ENCODE measurements at regions not wholly inside any gene's neighbourhood (a gene's known extent, or its start where the extent isn't known, plus 50 kb on each side); places are given as distances from the start of the nearest gene placed in this dataset.

DNA sequence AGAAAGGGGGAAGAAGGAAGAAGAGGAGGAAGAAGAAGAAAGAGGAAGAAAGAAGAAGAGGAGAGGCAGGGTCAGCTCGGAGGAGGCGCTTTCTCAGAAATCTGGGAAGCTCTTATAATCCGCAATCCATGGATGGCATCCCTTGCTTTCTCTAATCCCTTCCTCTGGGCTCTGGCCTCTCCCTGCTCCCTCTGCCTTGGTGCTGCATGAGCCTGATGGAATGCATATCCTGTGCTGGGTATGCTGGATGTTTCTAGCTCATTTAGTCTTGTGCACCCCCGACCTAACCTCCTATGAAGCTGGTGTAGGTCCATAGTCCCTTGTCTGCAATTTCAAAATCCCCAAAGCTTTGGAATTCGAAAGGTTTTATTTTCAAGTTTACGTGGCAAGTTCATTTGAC, 94.2 kb upstream of the MYL2 start:
- no peaks in the 10 kb centered on the region for H3K9me3 ChIP-seq (ENCODE audit: insufficient read depth, low read depth, low read length)
- no peak overlapping the region for H3K4me3 ChIP-seq (ENCODE audit: low read length)
- no peaks in the 10 kb centered on the region for H3K4me1 ChIP-seq (ENCODE audit: insufficient read depth, low read length)
- no peaks in the 10 kb centered on the region for H3K36me3 ChIP-seq (ENCODE audit: insufficient read depth, low read length)
- no peaks in the 10 kb centered on the region for H3K27me3 ChIP-seq (ENCODE audit: insufficient read depth, low read length)
- 90% methylated on average over 6 of the region's 6 CpGs for WGBS
- no peak overlapping the region for H3K9ac ChIP-seq (ENCODE audit: low read depth, low read length)
- no peak overlapping the region for H3K27ac ChIP-seq (ENCODE audit: low read depth, low read length)

DNA sequence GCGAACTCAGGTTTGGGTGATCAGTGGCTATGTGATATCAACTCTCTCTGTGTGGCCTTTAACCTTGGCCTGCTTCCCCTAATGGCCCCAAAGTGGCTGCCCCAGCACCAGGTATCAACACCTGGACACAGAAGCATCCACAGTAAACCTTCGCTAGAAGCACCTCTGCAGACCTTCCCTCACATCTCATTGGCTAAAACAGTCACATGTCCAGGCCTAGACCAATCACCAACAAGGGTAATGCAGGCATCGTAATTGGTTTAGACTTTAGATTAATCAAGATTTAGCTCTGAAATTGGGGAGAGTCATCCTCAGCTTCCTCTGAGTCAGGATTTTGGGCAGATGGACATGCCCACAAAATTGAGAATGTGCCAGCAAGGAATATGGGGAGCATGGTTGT, 92.5 kb upstream of the MYL2 start:
- Histone ChIP-seq H3K27me3 (ENCODE audit: insufficient read depth, low read length) (no peaks in the 10 kb centered on the region), H3K9me3 (ENCODE audit: insufficient read depth, low read depth, low read length) (no peaks in the 10 kb centered on the region), H3K27ac (ENCODE audit: low read depth, low read length) (no peak overlapping the region), H3K4me1 (ENCODE audit: insufficient read depth, low read length) (no peaks in the 10 kb centered on the region), H3K9ac (ENCODE audit: low read depth, low read length) (no peak overlapping the region), H3K36me3 (ENCODE audit: insufficient read depth, low read length) (no peaks in the 10 kb centered on the region), H3K4me3 (ENCODE audit: low read length) (no peak overlapping the region)
- WGBS, result 94% methylated on average over 3 of the region's 3 CpGs

DNA sequence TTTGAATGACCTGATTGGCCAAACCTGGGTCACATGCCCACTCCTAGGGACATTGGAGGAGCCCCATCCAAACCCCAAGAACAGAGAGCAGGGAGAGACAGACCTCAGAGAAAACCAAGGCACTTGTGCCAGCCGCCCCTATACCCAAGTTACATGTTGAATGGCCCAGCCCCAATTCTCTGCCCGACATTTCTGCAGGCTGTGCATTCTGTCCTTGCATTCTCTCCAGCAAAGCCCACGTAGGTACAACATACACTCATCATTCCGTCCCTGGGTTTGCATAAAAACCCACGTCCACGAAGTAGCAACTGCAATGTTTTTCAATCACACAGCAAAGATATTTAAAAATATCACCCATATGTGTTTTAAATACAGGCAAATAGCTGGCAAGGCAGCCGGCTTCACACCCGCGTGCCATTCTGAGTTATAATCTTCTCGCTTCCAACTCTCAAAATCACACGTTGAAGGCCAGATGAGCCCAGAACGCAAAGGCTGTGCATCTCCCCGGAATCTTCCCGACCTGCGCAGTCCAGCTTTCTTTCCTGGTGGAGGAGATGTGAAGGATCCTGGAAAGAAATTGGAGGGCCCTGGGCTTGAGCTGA, 91.7 kb upstream of the MYL2 start:
- 94% methylated on average over 15 of the region's 15 CpGs for WGBS
- no peaks in the 10 kb centered on the region for H3K27me3 ChIP-seq (ENCODE audit: insufficient read depth, low read length)
- H3K36me3 ChIP-seq (ENCODE audit: insufficient read depth, low read length), result no peaks in the 10 kb centered on the region
- H3K9ac ChIP-seq (ENCODE audit: low read depth, low read length), result no peak overlapping the region
- no peak overlapping the region for H3K27ac ChIP-seq (ENCODE audit: low read depth, low read length)
- H3K4me1 ChIP-seq (ENCODE audit: insufficient read depth, low read length), result no peaks in the 10 kb centered on the region
- no peak overlapping the region for H3K4me3 ChIP-seq (ENCODE audit: low read length)
- no peaks in the 10 kb centered on the region for H3K9me3 ChIP-seq (ENCODE audit: insufficient read depth, low read depth, low read length)

DNA sequence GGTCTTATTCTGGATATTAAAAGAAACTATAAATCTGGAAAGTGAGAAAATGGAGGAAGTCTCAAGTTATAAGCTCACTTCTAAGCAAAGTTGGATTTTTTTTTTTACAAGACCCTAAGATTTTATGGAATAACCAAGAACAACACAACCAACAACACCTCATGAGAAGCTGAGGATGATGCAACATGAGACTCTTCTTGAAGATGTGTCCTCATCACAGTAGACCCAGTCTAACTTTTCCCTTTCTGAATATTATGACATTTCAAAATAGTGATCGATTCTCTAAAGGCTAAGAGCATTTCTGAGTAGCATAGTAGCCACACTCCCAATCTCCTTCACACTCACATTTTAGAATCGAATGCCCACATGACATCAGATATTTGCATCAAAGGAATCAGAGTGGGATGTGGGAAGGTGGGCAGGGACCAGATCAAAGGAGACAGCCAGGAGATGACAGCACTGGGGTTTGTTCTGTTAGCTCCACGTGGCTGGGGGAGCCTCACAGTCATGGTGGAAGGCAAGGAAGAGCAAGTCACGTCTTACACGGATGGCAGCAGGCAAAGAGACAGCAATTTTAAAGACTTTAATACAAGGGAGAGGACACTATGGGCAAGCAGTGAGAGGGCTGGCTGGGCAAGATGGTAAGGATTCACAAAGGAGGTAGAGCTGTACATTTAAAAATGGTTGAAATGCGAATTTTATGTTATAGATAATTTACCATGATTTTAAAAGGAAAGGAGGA, 90.7 kb upstream of the MYL2 start:
- H3K36me3 ChIP-seq (ENCODE audit: insufficient read depth, low read length), result no peaks in the 10 kb centered on the region
- WGBS, result 88% methylated on average over 6 of the region's 6 CpGs
- no peaks in the 10 kb centered on the region for H3K4me1 ChIP-seq (ENCODE audit: insufficient read depth, low read length)
- H3K27me3 ChIP-seq (ENCODE audit: insufficient read depth, low read length), result no peaks in the 10 kb centered on the region
- H3K9me3 ChIP-seq (ENCODE audit: insufficient read depth, low read depth, low read length), result no peaks in the 10 kb centered on the region
- no peak overlapping the region for H3K9ac ChIP-seq (ENCODE audit: low read depth, low read length)
- no peak overlapping the region for H3K27ac ChIP-seq (ENCODE audit: low read depth, low read length)
- no peak overlapping the region for H3K4me3 ChIP-seq (ENCODE audit: low read length)

DNA sequence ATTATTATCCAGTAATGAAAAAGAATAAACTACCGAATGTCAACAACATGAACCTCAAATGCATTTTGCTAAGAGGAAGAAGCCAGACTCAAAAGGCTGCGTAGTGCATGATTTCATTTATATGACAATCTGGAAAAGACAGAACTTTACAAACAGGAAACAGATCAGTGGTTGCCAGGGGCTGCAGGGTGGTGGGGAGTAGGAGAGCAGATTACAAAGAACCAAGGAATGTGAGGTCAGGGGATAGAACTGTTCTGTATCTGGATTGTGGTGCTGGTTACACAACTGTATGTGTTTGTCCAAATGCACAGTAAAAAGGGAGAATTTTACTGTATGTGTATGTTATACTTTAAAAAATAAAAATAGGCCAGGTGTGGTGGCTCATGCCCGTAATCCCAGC, 89.7 kb upstream of the MYL2 start:
- no peak overlapping the region for H3K4me3 ChIP-seq (ENCODE audit: low read length)
- no peaks in the 10 kb centered on the region for H3K4me1 ChIP-seq (ENCODE audit: insufficient read depth, low read length)
- H3K27me3 ChIP-seq (ENCODE audit: insufficient read depth, low read length), result no peaks in the 10 kb centered on the region
- H3K9ac ChIP-seq (ENCODE audit: low read depth, low read length), result no peak overlapping the region
- no peaks in the 10 kb centered on the region for H3K9me3 ChIP-seq (ENCODE audit: insufficient read depth, low read depth, low read length)
- no peak overlapping the region for H3K27ac ChIP-seq (ENCODE audit: low read depth, low read length)
- no peaks in the 10 kb centered on the region for H3K36me3 ChIP-seq (ENCODE audit: insufficient read depth, low read length)
- WGBS, result 94% methylated on average over 3 of the region's 3 CpGs

DNA sequence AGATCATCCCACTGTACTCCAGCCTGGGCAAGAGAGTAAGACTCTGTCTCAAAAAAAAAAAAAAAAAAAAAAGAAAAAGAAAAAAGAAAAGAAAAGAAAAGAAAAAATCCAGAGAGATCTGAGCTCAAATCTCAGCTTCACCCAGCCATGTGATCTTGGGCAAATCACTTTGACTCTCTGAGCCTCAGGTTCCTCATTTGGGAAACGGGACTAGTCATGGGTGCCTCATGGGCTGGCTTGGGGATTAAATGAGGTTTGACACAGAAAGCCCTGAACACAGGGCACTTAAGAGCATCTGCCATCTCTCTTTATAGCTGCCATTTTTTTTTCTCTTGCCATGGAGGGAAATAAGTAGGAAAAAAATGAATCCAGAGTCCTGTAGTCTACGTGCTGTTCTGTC, 86.2 kb upstream of the MYL2 start:
- Histone ChIP-seq H3K9me3 (ENCODE audit: insufficient read depth, low read depth, low read length) (no peaks in the 10 kb centered on the region), H3K36me3 (ENCODE audit: insufficient read depth, low read length) (no peaks in the 10 kb centered on the region), H3K4me3 (ENCODE audit: low read length) (no peak overlapping the region), H3K9ac (ENCODE audit: low read depth, low read length) (no peak overlapping the region), H3K4me1 (ENCODE audit: insufficient read depth, low read length) (no peaks in the 10 kb centered on the region), H3K27ac (ENCODE audit: low read depth, low read length) (no peak overlapping the region), H3K27me3 (ENCODE audit: insufficient read depth, low read length) (no peaks in the 10 kb centered on the region)
- WGBS, result 95% methylated on average over 2 of the region's 2 CpGs

DNA sequence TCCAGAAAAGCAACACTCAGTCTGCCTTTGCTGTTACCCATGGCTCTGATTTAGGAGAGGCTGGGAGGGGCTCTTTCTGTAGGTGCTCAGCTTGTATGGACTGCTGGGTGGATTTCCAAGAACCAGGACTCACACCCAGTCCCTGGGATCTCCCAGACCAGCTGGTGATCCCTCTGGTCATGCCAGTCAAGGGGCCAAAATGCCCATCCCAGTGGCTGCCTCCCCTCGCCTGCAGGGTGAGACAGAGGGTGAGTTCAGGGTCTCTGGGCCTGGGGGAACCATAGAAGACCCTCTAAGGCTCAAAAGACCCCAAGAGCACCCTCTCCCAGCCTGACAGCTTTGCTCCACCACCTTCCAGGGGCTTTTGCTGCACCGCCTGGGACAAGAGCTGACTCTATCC, 78.6 kb upstream of the MYL2 start:
- Histone ChIP-seq H3K27me3 (ENCODE audit: insufficient read depth, low read length) (no peaks in the 10 kb centered on the region), H3K9me3 (ENCODE audit: insufficient read depth, low read depth, low read length) (no peaks in the 10 kb centered on the region; the same call in 1 of the 2 replicates), H3K9ac (ENCODE audit: low read depth, low read length) (no peak overlapping the region), H3K27ac (ENCODE audit: low read depth, low read length) (no peak overlapping the region), H3K36me3 (ENCODE audit: insufficient read depth, low read length) (no peaks in the 10 kb centered on the region), H3K4me3 (ENCODE audit: low read length) (no peak overlapping the region), H3K4me1 (ENCODE audit: insufficient read depth, low read length) (no peaks in the 10 kb centered on the region)
- WGBS, result 91% methylated on average over 2 of the region's 2 CpGs

DNA sequence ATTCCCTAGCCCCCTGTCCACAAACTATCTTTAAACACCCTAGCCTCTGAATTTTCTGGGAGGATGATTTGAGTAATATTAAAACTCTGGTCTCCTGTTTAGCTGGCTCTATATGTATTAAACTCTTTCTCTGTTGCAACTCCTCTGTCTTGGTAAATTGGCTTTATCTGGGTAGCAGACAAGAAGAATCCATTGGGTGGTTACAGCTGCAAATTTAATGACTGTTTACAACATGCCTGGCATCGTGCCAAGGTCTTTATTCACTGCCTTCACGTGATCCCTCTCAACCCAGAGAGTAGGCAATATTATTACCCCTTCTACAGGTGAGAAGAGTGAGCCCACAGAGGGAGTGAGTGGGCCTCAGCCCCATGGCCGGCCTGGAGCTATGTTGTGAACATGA, 77.8 kb upstream of the MYL2 start:
- Histone ChIP-seq H3K27ac (ENCODE audit: low read depth, low read length) (no peak overlapping the region), H3K27me3 (ENCODE audit: insufficient read depth, low read length) (no peaks in the 10 kb centered on the region), H3K9ac (ENCODE audit: low read depth, low read length) (no peak overlapping the region), H3K4me1 (ENCODE audit: insufficient read depth, low read length) (no peaks in the 10 kb centered on the region), H3K4me3 (ENCODE audit: low read length) (no peak overlapping the region), H3K9me3 (ENCODE audit: insufficient read depth, low read depth, low read length) (no peaks in the 10 kb centered on the region; the same call in 1 of the 2 replicates), H3K36me3 (ENCODE audit: insufficient read depth, low read length) (no peaks in the 10 kb centered on the region)
- WGBS, result 71% methylated on average over 3 of the region's 3 CpGs

DNA sequence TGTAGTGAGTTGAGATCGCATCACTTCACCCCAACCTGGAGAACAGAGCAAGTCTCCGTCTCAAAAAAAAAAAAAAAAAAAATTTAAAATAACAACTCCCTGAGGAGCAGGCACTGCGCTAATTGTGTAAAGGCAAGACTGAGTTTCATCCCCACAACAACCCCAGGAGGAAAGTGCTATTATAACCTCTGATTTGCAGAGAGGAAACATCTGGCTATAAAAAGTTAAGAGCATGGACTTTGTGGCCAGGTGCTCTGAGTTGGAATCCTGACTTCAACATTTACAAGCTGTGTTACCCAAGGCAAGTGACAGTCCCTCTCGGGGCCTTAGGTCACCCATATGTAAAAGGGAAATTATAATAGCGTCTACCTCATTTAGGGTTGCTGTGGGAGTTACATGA, 76.0 kb upstream of the MYL2 start:
- Histone ChIP-seq H3K36me3 (ENCODE audit: insufficient read depth, low read length) (no peaks in the 10 kb centered on the region), H3K27me3 (ENCODE audit: insufficient read depth, low read length) (no peaks in the 10 kb centered on the region), H3K9me3 (ENCODE audit: insufficient read depth, low read depth, low read length) (no peaks in the 10 kb centered on the region; the same call in 1 of the 2 replicates), H3K4me3 (ENCODE audit: low read length) (no peak overlapping the region), H3K9ac (ENCODE audit: low read depth, low read length) (no peak overlapping the region), H3K4me1 (ENCODE audit: insufficient read depth, low read length) (no peaks in the 10 kb centered on the region), H3K27ac (ENCODE audit: low read depth, low read length) (no peak overlapping the region)
- 96% methylated on average over 3 of the region's 5 CpGs for WGBS

DNA sequence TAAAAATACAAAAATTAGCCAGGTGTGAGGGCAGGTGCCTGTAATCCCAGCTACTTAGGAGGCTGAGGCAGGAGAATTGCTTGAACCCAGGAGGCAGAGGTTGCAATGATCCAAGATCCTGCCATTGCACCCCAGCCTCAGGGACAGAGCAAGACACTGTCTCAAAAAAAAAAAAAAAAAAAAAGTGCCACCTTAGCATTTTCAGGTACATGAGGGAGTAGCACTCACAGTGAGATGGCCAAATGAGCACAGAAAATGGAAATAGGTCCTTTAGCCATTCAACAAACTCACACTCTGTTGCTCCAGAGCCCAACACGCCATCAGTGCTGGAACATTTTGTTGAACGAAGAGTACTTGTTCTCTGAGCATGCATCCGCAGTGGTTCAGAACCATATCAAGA, 75.2 kb upstream of the MYL2 start:
- H3K4me1 ChIP-seq (ENCODE audit: insufficient read depth, low read length), result no peaks in the 10 kb centered on the region
- 97% methylated on average over 3 of the region's 3 CpGs for WGBS
- no peaks in the 10 kb centered on the region; the same call in 1 of the 2 replicates for H3K9me3 ChIP-seq (ENCODE audit: insufficient read depth, low read depth, low read length)
- H3K9ac ChIP-seq (ENCODE audit: low read depth, low read length), result no peak overlapping the region
- H3K27me3 ChIP-seq (ENCODE audit: insufficient read depth, low read length), result no peaks in the 10 kb centered on the region
- H3K27ac ChIP-seq (ENCODE audit: low read depth, low read length), result no peak overlapping the region
- no peaks in the 10 kb centered on the region for H3K36me3 ChIP-seq (ENCODE audit: insufficient read depth, low read length)
- no peak overlapping the region for H3K4me3 ChIP-seq (ENCODE audit: low read length)

DNA sequence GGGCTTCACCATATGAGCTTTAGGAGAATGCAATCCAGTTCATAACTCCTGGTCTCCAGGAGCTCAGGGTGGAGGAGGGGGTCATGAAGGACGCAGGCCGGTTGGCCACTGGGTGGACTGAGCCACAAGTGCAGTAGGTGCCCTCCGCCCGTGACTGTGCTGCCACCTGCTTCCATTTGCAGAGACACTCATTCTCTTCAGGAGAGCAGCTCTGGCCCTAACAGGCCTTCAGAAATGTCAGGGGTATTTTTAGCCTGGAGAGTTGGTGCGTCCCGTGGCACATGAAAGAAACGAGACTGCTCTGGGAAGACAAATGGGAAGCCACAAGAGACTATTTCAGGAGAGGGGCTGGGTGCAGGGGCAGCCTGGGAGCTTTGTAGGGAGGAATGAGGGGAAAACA, 74.6 kb upstream of the MYL2 start:
- 94% methylated on average over 7 of the region's 7 CpGs for WGBS
- Histone ChIP-seq H3K27me3 (ENCODE audit: insufficient read depth, low read length) (no peaks in the 10 kb centered on the region), H3K4me3 (ENCODE audit: low read length) (no peak overlapping the region), H3K9ac (ENCODE audit: low read depth, low read length) (no peak overlapping the region), H3K36me3 (ENCODE audit: insufficient read depth, low read length) (no peaks in the 10 kb centered on the region), H3K4me1 (ENCODE audit: insufficient read depth, low read length) (no peaks in the 10 kb centered on the region), H3K27ac (ENCODE audit: low read depth, low read length) (no peak overlapping the region), H3K9me3 (ENCODE audit: insufficient read depth, low read depth, low read length) (no peaks in the 10 kb centered on the region; the same call in 1 of the 2 replicates)
